C4-2B (cell line): ENCODE measurements at regions not wholly inside any gene's neighbourhood (a gene's known extent, or its start where the extent isn't known, plus 50 kb on each side); places are given as distances from the start of the nearest gene placed in this dataset.

Source experiments
- H3K27ac ChIP-seq: fragments of 450-650 bp; 2 replicates; pipeline ENCODE4 v1.5.1; 2017
- ZFX ChIP-seq: fragments of 450-650 bp; IDR thresholded peaks from 2 replicates; pipeline ENCODE4 v1.6.1; 2017
- TF ChIP-seq, protein P1 (sequence below): fragments of 450-650 bp; conservative IDR thresholded peaks from 2 replicates; pipeline ENCODE4 v1.5.1; 2017; ENCODE audit warnings: mild to moderate bottlenecking

DNA sequence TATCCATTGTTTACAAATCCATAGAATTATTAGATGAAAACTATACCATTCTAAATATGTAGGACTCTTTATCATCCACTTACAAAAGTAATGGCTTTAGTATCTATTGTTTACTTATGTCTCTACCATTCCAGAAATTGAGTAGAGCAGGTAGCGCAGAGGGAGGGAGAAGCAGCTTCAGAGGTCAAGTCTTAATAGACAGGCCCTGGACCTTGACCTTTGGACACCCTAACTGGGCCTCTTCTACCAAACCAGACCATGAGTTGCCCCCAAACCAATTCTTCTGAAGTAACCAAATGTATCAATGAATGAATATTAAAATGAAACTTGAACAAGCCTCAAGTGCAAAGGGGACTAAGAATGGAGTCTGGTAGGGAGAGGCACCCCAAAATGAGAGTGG, 124.9 kb upstream of the ANKRD55 start:
- H3K27ac ChIP-seq, result no peak overlapping the region
- TF ChIP-seq, protein P1, sequence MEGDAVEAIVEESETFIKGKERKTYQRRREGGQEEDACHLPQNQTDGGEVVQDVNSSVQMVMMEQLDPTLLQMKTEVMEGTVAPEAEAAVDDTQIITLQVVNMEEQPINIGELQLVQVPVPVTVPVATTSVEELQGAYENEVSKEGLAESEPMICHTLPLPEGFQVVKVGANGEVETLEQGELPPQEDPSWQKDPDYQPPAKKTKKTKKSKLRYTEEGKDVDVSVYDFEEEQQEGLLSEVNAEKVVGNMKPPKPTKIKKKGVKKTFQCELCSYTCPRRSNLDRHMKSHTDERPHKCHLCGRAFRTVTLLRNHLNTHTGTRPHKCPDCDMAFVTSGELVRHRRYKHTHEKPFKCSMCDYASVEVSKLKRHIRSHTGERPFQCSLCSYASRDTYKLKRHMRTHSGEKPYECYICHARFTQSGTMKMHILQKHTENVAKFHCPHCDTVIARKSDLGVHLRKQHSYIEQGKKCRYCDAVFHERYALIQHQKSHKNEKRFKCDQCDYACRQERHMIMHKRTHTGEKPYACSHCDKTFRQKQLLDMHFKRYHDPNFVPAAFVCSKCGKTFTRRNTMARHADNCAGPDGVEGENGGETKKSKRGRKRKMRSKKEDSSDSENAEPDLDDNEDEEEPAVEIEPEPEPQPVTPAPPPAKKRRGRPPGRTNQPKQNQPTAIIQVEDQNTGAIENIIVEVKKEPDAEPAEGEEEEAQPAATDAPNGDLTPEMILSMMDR, result no peak
- TF ChIP-seq ZFX, result no peak

DNA sequence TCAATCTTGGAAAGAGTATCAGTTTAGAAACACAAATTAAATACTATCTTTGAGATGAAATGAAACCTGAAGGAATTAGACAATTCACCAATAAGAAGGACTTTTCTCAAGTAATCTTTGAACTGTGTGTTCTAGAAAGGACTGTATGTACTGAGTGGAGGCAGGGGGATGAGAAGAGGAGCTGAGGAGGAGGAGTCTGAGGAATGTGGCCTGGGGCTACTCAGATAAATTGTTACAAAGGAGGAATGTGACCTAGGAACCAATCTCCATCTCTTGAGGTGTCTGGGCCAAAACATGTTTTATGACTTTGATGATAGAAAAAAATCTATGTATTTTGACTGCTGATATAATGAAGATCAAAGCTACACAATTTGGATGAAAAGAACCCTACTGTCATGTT, 124.3 kb upstream of the ANKRD55 start:
- H3K27ac ChIP-seq, result no peak overlapping the region
- TF ChIP-seq ZFX, result no peak
- TF ChIP-seq, protein P1, result no peak

DNA sequence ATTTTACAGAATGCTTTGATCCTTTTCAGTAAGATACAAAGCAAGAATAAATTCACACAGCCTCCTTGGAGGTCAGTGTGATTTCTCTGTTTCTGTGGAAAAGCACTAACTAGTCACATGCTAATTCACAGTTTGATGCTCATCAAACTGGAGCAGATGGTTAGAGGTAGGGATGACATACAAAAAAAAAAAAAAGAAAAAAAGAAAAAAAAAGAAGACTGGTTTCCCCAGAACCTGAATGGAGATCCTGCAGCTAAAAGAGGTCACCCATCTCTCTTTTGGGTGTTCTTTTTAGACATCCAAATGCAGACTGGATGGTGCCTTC, 123.7 kb upstream of the ANKRD55 start:
- no peak overlapping the region for H3K27ac ChIP-seq

DNA sequence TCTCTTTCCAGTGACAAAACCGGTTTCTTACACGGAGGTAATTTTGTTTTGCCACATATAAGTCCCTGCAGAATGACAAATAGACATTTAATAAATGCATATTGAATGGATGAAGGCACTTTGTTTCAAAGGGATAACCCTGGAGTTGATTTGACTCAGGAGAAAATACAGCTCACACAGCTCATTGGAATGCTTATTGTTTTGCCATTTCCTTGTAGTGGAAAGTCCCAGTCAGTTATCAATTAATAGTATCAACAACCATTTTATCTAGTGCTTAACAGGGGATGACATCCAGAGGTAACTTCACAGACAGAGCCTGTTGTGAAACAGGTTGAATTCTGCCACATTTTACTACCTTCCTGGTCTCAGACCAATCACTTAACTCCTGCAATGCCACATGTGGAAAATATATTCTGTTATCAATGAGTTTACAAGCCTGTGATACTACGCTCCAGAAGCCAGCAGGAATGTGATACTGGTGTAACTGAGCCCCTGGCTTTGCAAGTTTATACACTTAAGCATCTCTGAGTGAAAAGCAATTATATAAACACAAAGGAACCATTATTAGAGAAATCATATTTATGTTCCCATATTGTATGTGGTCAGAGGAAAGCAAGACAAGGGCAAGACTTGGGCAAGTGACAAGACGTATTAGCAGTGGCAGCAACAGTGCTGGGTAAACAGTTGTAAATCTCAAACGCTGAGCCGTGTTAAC, 123.1 kb upstream of the ANKRD55 start:
- H3K27ac ChIP-seq, result no peak overlapping the region
- no peak for TF ChIP-seq ZFX
- TF ChIP-seq, protein P1, result no peak

More for the DNA sequence above, 123.7 kb upstream of the ANKRD55 start:
- no peak for TF ChIP-seq ZFX
- TF ChIP-seq, protein P1, result no peak

DNA sequence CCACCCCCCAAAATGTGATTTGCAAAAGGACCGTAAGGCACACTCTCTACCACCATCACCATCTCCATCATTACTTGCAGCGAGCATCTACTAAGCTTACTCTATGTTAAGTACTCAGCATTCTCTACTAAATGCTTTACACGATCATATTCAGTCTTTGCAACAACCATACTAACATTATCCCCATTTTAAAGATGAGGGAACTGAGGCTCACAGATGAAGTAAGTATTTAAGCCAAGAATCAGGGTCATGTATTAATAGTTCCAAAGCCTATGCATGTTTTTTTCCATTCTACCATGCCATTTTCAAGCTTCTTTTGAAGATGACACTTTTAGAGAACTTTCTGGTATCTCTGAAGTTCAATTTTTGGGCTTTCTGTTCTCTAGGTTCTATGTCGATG, 121.7 kb upstream of the ANKRD55 start:
- TF ChIP-seq, protein P1, result no peak
- no peak for TF ChIP-seq ZFX
- no peak overlapping the region for H3K27ac ChIP-seq

DNA sequence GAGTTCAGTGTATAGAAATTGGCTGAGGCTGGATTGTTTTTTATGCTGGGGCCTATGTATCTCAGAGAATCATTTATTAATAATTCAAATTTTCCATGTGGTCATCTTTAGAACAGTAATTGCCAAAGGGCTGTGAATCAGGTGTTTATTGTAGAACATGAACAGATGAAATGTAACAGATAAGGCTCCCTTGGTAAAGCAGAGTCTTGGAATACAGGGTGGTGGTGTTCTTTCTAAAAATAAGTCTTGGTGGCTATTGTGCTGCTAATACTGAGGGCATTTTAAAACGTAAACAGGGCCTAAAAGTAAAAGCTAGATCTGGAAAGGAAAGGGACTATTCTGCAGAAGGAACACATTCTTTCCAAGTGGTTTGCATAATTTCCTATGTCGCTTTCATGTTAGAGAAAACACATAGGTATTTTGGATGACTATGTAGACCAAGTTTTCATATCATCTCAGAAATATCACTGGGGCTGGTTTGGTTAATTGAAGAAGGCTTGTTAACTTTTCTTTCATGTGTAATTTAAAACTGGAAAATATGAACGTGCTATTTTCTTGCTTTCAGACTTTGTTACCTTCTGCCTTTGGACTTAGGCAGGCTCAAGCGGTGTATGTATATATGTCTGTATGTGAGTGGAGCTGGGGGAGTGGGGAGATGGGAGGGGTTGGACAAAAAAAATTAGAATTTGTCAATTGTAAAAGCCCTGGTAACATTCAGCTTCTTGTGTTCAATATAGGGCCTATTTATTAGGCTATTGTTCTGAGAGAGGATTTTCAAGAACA, 119.9 kb upstream of the ANKRD55 start:
- no peak overlapping the region for H3K27ac ChIP-seq

More for the DNA sequence above, 119.9 kb upstream of the ANKRD55 start:
- TF ChIP-seq ZFX, result no peak
- TF ChIP-seq, protein P1, result no peak
